Ramos (cell line): ENCODE measurements at regions not wholly inside any gene's neighbourhood (a gene's known extent, or its start where the extent isn't known, plus 50 kb on each side); places are given as distances from the start of the nearest gene placed in this dataset.

Experiments
- in situ Hi-C: fragments of 300-500 bp; cut with MboI; formaldehyde crosslinking; loops from one replicate; pipeline ENCODE4 v1.14.3; 2022; ENCODE audit warnings: low sequenced_read_pairs; ENCODE audit not compliant: unreplicated experiment

DNA sequence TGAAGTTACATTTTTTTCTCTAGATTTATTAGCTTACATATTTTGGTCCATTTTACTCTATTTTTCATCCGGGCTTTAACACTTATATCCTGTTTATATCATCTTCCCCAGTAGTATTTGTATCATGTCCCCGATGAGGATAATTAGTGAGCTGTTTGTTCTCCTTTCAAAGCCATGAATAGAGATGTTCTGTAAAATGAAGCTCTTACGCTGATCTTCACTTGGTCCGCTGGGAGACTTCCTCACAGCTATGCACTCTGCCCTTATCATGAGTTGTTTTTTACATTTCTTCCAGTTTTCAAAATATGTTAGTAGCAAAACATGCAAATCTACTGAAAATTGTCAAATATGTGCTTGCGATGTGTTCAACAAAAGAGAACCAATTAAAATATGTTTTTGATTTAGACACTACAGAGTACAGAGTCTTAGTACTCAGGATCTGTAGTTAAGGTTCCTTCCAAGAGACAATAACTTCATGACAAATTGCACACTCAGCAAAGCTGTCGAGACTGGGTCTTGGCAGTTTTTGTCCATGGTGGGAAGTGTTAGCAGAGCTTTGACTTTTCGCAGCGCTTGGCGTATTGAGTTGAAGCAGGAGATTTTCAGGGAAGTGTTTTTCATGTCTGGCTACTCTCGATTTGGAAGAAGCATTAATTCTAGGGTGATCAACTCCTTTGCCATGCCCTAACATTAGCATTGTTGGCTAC lies 292.0 kb upstream of the ADAMTS5 start:
- in situ Hi-C loops, result no loop called here

DNA sequence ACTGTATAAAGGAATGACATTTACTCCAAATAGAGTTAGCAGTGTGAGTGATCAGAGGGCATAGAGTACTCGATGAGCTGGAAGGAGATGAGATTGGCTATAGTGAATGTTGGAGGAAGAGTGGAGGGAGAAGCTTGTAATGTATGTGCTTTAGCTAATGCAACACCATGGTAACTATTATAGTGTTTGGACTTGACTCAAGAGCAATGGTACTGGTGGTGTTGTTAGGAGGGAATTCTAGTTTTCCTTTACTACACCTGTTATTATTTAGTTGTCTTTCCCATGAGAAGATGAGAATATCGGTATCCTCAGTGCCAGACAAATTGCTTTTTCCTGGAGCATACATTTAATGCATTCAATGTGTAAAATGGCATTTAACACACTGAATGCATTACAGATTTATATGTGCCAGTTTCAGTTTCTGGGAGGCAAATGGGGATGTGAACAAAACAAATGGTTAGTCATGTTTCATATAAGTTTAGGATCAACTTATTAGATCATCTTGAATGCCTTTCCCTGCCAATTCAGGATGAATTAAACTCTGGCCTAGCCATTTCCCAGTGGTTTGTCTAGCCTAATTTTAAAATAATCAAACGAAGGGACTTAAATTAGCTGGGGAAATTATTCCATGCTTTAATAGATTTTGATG lies 291.1 kb upstream of the ADAMTS5 start:
- in situ Hi-C loops, result no loop called here

DNA sequence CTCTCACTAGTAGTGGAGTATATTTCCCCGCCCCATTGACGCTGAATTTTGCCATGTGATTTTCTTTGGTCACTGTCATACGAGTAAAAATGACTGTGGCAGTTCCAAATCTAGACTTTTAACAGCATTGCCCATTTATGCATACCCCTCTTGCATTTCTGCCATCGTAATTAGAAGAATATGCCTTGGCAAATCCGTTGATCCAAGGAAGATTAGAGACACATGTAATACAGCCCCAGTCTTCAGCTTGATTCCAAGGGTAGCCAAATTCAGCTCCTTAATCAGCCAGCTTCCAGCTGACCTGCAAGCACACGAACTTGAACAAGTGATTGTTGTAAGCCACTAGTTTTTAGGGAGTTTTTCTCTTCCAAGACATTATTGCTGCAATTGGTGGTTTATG lies 290.3 kb upstream of the ADAMTS5 start:
- in situ Hi-C loops, result no loop called here

DNA sequence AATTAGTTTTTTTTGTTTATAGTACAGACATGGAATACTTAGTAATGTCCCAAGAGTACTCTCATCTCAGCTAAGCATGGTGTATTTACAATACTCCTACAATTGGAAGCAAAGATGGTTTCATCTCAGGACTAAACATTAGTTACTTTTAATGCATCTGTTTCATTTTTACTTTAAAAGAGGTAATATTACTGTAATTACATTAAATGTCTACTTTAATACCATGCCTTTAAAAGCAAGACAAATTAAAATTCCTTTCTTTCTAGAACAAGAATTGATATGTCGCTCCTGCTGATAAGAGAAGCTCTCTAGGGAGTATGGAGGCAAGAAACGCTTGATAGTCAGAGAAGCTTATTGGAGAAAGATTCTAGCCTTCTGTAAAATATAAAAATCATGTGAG lies 284.9 kb upstream of the ADAMTS5 start:
- in situ Hi-C loops, result no loop called here

DNA sequence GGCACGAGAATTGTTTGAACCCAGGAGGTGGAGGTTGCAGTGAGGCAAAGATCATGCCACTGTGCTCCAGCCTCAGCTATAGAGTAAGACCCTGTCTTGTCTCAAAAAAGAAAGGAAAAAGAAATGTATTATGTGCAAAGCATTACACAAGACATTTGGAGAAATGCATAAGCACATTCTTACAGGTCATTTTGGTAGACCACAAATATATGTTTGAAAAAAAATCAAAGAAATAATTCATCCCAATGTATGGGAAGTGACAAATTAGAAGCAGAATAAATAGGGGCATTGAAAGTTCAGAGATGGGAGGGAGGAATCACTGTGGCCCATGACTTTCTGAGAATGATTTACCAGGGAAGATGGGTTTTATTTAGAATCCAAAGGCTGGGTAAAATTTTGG lies 283.5 kb upstream of the ADAMTS5 start:
- in situ Hi-C loops, result no loop called here

DNA sequence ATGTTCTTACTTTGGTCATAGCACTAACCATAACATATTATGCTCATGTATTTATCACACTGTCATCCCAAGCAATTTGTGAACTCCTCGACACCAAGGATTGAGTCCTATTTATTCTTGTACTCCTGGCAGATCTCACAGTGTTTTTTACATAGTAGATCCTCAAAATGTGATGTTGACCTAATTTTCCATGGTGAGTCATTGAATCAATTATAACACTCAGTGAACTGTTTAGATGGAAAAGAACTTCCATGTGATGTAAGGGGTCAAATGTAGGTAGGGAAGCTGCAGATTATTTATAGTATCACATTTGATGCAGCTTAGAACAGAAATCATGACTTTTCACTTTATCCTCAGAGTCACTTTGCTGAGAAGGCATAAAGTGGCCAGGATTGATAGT lies 281.9 kb upstream of the ADAMTS5 start:
- in situ Hi-C loops, result no loop called here

DNA sequence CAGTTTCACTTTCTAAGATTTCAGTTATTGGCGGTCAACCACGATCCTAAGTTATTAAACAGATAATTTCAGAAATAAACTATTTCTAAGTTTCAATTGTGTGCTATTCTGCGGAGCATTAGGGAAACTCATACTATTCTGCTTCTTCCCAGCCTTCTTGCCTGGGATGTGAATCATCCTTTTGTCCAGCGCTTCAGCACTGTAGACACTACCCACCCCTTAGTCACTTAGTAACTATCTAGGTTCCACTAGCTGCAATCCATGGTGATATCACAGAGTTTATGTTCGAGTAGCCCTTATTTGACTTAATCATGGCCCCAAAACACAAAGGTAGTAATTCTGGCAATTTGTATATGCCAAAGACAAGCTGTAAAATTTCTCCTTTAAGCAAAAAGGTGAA lies 279.9 kb upstream of the ADAMTS5 start:
- in situ Hi-C loops, result no loop called here

DNA sequence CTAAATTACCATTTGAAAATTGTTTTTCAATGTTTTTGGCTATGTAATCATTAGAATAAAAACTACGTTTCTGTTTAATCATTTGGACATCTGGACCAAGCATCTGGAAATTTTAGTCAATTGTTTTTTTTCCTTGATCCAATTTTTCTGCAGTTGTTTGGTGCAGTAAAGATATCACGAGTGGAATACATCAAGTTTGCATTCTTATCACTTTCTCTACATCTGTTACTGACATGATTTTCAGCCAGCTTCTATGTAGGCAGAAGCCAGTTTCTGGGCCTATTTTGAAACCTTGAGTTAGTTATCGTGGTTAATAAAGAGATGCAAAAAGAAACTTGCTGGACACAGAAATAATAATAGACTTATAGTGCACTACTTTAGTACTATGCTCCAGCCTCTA lies 277.9 kb upstream of the ADAMTS5 start:
- in situ Hi-C loops, result no loop called here

DNA sequence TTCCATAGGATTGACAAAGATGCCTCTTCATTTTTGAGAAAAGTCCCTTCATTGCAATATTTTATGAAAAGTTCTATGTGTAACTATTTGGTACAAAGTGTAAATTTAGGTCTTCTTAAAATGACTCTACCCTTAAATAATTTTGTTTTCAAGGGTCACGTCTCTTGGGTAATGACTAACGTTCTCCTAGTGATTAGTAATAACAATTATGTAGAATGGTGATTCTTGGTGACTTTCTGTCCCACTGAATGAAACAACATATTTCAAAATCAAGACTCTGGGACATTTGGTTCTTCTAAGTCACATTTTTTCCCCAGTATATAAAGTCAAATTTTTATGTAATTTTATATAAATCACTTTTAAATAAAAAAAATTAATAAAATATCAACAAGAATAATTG lies 277.5 kb upstream of the ADAMTS5 start:
- in situ Hi-C loops, result no loop called here

DNA sequence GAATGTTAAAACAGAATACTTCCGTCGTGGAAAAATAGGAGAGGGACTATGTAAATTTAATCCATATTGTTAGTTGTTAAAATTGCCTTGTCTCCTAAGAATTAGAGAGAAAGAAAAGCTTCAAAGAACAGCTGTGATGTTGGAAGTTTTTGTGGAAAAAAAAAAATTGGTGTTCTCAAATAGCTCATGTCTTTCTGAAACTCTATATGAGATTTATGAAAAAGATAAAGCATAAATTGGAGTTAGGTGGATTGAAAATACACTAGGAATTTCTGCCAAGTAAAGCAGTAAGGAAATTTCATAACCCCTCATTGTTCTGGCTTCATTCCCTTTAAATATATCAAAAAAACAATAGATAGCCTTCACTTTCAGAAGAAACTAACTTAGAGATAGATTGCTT lies 274.0 kb upstream of the ADAMTS5 start:
- in situ Hi-C loops, result no loop called here

DNA sequence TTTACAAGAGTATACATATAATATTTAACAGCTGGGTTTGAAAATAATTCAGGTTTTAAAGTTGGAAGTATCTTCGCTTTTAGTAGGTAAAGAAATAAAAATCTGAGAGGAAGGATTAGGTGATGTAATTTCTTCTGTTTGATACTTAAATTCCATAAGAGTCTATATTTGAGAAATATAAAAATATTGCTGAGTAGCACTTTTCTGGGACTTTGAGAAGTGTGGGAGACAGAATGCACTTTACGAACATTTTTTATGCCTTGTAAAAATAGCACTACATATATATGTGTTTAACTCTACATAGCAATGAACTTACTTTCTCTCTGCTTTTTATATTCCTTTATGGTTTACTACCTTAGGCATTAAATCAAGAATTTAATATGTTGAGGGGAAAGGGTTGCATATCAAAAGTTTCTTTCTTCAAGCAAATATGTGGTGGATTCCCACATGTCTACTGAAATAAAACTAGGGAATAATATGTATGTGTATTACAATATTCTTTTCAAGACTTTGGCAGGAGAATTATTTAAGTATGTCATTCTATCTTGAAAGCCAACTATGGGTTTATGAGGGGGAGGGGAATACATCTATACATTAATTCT lies 266.7 kb upstream of the ADAMTS5 start:
- in situ Hi-C loops, result no loop called here

DNA sequence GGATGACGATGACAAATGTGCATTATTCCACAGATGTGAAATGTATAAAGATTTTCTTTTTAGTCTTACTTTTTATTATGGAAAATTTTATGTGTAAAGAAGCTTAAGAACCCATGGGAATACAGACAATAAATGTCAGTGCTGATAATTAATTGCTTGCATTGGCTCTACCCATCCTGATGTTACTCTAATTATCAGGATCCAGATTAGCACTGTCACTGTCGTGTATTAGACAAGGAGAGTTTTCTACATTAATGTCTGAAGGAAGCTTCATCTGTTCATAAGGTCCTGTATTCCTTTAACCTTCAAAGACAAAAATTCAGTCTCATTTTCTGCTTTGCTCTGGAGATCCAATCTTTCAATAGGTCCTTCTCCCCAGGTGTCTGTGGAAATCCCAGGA lies 259.1 kb upstream of the ADAMTS5 start:
- in situ Hi-C loops, result no loop called here

DNA sequence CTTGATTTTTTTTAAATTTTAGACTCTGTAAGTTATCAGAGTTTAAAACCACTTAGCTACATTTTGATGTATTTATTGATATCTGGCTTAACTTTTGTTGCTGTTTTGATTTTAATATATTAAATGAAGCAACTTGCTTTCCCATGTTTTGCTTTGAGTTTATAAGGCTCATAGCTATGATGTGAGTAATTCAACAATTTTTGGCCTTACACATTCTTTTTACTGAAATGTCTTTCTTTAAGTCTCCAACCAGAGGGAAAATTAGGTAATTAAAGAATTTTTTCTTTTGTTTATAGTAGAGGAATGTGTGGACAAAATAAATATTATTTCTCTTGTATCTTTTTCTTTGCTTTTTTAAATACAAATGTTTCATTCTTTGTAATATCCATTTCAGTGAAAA lies 258.3 kb upstream of the ADAMTS5 start:
- in situ Hi-C loops, result no loop called here

DNA sequence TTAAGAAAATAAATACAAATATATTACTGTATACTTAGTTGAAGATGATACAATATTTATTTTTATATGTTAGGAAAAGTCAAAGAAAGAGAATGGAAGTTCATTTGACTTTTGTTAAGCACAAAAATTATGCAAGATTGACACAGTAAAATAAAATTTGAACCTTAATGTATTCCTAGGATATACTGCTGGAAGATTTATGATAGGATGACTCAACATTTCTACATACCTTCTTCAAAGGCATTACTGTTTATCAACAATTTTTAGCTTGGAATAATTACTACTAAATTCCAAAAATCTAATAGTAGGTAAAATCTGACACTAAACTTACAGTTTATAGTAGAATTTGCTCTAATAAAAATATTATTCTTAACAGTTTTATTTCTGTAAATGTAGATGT lies 257.3 kb upstream of the ADAMTS5 start:
- in situ Hi-C loops, result no loop called here

DNA sequence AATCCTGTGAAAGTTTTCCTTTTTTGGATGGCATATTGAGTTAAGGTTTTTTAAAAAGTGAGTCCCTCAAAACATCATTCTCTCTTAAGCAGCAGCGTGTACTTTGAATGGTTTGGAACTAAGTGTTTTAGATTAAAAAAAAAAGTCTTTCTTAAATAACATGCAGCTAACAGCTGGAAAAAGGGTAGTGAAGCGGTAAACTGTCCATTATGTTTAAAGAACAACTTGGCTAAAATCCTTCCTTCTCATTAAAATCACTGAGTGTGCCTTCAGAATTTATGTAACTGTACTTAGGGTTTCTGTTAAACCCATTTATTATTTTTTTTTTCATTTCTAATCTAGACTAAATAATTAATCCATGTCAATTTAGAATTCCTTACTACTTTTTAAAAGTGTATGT lies 254.2 kb upstream of the ADAMTS5 start:
- in situ Hi-C loops, result no loop called here

DNA sequence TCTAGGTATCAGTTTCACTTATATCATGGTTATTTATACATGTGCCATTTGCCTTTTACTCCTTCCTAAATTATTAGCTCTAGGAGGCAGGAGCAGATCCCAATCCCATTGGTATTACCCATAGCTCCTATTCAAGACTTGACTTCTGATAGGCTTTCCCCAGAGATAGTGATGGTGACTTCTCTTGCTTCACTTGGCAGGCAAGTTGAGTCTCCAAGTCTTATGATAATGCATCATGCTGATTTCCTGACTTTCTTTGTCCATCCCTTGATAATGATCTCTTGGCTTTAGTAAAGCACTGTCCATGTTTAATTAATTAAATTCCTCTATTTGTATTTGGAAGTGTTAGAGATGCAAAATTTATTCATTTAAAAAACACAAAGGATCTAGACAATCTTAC lies 253.5 kb upstream of the ADAMTS5 start:
- in situ Hi-C loops, result no loop called here

DNA sequence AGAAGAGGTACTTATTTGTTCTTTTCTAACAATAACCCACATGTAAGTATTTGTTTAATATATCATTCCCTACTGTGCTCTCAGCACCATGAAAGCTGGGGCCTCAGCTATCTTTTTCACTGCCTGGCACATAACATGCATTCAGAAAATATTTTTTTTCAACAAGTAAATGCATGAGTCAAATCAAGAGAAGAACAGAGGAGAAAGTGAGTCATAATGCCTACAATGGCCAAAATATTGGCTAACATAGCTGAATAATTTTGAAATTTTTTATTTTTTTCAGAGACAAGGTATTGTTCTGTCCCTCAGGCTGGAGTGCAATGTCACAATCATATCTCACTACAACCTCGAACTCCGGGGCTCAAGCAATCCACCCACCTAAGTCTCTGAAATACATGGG lies 252.2 kb upstream of the ADAMTS5 start:
- in situ Hi-C loops, result no loop called here

DNA sequence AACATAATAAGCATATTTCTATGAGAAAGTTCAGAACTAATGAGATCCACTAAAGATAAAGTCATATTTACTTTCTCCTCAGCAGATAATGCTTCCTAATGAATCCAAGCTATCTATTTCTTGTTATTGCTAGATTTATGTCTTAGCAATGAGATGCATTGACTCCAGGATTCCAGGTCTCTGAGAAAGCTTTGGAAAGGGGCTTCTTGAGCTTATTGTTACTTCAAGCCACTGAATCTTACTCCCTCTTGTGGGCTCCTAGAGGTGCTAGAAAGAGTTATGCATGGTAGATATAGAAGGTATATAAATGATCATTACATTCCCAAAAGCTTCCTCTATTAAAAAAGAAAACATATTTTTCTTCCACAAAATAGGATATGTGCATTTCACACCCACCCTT lies 246.4 kb upstream of the ADAMTS5 start:
- in situ Hi-C loops, result no loop called here

DNA sequence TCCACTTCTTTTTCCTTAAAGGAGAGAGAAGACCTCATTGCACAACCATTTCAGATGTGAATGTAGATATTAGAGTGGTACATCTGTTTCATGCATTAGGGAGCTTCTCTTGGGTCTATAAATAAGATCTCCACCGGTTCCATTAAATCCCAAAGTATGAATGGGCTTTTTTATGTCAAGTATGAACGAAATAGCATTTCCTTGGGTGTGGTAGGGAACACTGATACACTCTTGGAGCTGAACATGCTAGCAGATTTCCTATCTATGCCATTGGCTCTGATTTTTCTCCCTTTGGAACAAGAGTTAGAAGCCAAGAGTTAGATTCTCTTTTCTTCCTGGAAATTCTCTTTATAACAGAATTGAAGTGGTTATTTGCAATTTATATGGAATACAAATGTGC lies 245.6 kb upstream of the ADAMTS5 start:
- in situ Hi-C loops, result no loop called here

DNA sequence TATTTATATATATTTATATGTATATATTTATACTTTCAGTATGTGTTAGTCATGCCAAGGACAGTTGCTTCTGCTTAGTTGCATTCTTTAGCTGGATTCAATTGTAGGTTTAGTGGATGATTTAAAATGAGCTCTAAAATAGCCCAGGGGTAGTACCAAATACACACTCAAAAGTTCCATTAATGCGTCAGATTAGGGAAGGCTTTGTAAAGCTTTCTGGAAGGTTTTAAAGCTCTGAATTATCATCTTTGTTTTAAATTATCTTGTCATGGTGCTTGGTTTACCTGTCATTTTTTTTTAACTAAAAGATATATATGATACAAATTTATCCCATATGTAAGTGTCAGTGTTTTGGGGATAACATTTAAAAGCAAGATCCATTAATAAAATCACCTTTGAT lies 242.7 kb upstream of the ADAMTS5 start:
- in situ Hi-C loops, result no loop called here

DNA sequence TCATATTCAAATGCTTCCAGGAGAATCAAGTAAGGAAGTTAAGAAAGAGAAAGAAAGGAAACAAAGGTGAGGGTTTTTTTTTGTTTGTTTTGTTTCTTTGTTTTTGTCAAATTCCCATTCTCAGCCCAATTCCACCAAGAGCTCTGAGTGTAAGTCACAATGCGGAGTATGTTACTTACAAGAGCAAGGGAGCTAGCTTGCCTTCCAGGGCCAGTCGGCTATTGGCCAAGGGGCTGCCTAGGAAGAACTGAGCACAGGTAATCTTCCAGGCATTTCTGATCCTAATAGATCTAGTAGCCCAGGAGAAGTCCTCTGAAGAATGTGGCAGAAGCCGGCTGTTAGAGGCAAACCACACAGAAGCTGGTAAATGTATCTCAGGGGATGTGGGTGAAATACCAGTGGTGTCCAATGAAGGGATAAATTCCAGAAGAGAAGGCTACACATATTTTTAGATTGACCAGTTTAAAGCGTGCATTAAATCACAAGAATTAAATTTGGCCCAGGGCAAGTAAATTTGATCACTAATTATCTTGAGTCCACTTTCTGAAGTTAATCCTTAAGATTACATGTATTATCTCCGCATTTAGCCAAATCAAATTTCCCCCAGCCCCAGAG lies 239.6 kb upstream of the ADAMTS5 start:
- in situ Hi-C loops, result no loop called here

DNA sequence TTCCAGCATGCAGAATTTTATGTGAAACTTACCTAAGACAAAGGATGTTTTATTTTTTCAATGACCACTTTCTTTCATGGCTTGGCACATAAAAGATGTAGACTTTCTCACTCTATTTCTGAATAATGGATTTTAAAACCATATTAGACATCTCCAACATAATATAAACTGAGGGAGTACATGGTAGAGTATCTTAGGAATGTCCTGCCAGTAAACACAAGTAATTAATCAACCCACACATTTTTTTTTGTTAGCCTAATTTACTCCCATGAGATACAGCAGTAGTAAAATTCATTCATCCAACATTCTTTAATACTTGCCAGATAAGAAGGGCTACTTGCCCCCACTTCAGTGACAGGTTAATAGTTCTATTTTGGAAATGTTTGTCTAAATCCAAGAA lies 235.4 kb upstream of the ADAMTS5 start:
- in situ Hi-C loops, result no loop called here
